ENCODE measurements at regions not wholly inside any gene's neighbourhood (a gene's known extent, or its start where the extent isn't known, plus 50 kb on each side); places are given as distances from the start of the nearest gene placed in this dataset.

DNA sequence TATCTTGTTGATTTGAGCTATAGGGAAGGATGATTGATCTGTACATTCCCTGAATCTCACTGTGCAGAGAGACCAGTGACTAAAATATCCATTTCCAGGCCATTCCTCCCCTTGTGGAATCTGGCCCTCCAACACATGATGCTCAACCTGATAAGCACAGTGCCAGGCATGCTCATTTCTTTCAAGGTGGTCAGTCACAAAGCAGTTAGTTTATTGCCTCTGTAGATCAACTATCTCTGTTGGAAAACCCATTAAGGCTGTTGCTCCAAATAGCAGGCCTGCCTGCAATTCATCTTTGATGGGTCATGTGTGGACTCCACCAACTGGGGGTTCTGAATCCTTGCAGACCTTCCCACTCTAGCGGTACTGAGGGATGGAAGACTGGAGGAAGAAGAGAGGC, 168.6 kb upstream of the FOXK1 start:
- H3K27ac ChIP-seq (ENCODE audit: insufficient read length, low read depth, low read length): no peak overlapping the region
- H3K18ac ChIP-seq (ENCODE audit: insufficient read length, low read depth, low read length): no peak overlapping the region
- H3K4me2 ChIP-seq (ENCODE audit: insufficient read depth, insufficient read length, low read length): no peak overlapping the region
- no peak overlapping the region for H4K91ac ChIP-seq (ENCODE audit: insufficient read length, low read depth, low read length)
- no peaks in the 10 kb centered on the region for H3K23me2 ChIP-seq (ENCODE audit: insufficient read length, low read depth, low read length, poor library complexity, severe bottlenecking)
- no peaks in the 10 kb centered on the region for H3K9me3 ChIP-seq (ENCODE audit: control insufficient read depth, low read depth, low read length)
- H3K23ac ChIP-seq (ENCODE audit: insufficient read length, low read depth, low read length): no peak overlapping the region
- no peak for DNase-seq
- no peak overlapping the region for H3K56ac ChIP-seq (ENCODE audit: insufficient read length, low read depth, low read length)
- no peaks in the 10 kb centered on the region for H3K4me1 Mint-ChIP-seq
- H2BK20ac ChIP-seq (ENCODE audit: low read depth, low read length, poor library complexity, severe bottlenecking): no peak overlapping the region
- no peak overlapping the region for H3K14ac ChIP-seq (ENCODE audit: insufficient read depth, low read length)
- no CpG with 5 or more reads among the region's 1 CpG for WGBS (ENCODE audit: extremely low coverage, insufficient read length, low lambda C conversion rate)
- H3K4ac ChIP-seq (ENCODE audit: low read depth, low read length): no peak overlapping the region
- peaks cover 17 to 79% of the 10 kb centered on the region in 2 experiments for H3K9me3 Mint-ChIP-seq
- no peak overlapping the region for H2BK120ac ChIP-seq (ENCODE audit: low read depth, low read length, poor library complexity, severe bottlenecking)
- no peak overlapping the region for H2BK12ac ChIP-seq (ENCODE audit: insufficient read length, low read depth, low read length)
- no peak overlapping the region for H2AK5ac ChIP-seq (ENCODE audit: insufficient read length, low read length)
- peaks cover 2% of the 10 kb centered on the region for H3K27me3 Mint-ChIP-seq (ENCODE audit: low read depth)
- H3K79me1 ChIP-seq (ENCODE audit: insufficient read depth, low read depth, low read length, poor library complexity, severe bottlenecking): no peaks in the 10 kb centered on the region
- H3K4me3 Mint-ChIP-seq: no peak overlapping the region
- H4K5ac ChIP-seq (ENCODE audit: insufficient read length, low read depth, low read length): no peak overlapping the region
- no peak overlapping the region for H3K9ac ChIP-seq (ENCODE audit: extremely low read depth, insufficient read length, low read length)
- H2BK15ac ChIP-seq (ENCODE audit: low read depth, low read length): no peak overlapping the region
- H2AFZ ChIP-seq (ENCODE audit: low read length): no peak overlapping the region
- peaks cover 0 to 8% (median 1%) of the 10 kb centered on the region in 3 experiments; a peak in 3 of 7 replicates for H3K36me3 Mint-ChIP-seq (ENCODE audit: insufficient read depth in 1 of 3, low read depth in 3 of 3)
- no peak overlapping the region for H4K8ac ChIP-seq (replicated peaks; ENCODE audit: insufficient read length, low read depth, low read length)
- H3K79me2 ChIP-seq (ENCODE audit: insufficient read depth, low read length): no peaks in the 10 kb centered on the region
- H2BK5ac ChIP-seq (ENCODE audit: insufficient read length, low read length): no peak overlapping the region
- H4K20me1 ChIP-seq (ENCODE audit: control insufficient read depth, insufficient read depth, insufficient read length): no peaks in the 10 kb centered on the region
- no peaks in the 10 kb centered on the region for H3K4me1 ChIP-seq (ENCODE audit: insufficient read depth, low read length)
- no peak overlapping the region for H3T11ph ChIP-seq (ENCODE audit: low read length)
- no peak overlapping the region for H3K27ac Mint-ChIP-seq
- no peaks in the 10 kb centered on the region for H3K27me3 ChIP-seq (ENCODE audit: insufficient read depth, low read length)
- TF ChIP-seq CTCF (conservative IDR thresholded peaks at IDR 0.05): no peak

Measured in H9 (cell line).